ENCODE measurements at regions not wholly inside any gene's neighbourhood (a gene's known extent, or its start where the extent isn't known, plus 50 kb on each side); places are given as distances from the start of the nearest gene placed in this dataset.
A peak's percentile ranks its signal among the peaks of the same experiment; 100 is the strongest.

- Mint-ChIP-seq H3K4me1 (ENCODE audit: low read depth) (no peaks in the 10 kb centered on the region), H3K27ac (no peak overlapping the region), H3K4me3 (ENCODE audit: low read depth) (no peak overlapping the region), H3K36me3 (ENCODE audit: insufficient read depth) (no peaks in the 10 kb centered on the region), H3K9me3 (ENCODE audit: low read depth) (peaks cover 10% of the 10 kb centered on the region), H3K27me3 (no peaks in the 10 kb centered on the region)
- no peak for DNase-seq (ENCODE audit: low spot score, unreplicated experiment)
- TF ChIP-seq, protein P1, sequence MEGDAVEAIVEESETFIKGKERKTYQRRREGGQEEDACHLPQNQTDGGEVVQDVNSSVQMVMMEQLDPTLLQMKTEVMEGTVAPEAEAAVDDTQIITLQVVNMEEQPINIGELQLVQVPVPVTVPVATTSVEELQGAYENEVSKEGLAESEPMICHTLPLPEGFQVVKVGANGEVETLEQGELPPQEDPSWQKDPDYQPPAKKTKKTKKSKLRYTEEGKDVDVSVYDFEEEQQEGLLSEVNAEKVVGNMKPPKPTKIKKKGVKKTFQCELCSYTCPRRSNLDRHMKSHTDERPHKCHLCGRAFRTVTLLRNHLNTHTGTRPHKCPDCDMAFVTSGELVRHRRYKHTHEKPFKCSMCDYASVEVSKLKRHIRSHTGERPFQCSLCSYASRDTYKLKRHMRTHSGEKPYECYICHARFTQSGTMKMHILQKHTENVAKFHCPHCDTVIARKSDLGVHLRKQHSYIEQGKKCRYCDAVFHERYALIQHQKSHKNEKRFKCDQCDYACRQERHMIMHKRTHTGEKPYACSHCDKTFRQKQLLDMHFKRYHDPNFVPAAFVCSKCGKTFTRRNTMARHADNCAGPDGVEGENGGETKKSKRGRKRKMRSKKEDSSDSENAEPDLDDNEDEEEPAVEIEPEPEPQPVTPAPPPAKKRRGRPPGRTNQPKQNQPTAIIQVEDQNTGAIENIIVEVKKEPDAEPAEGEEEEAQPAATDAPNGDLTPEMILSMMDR (IDR thresholded peaks at IDR 0.05; ENCODE audit: unreplicated experiment): no peak
Observed at GRCh38 chr12:74817499-74817898, 279.9 kb downstream of the ATXN7L3B start.

DNA sequence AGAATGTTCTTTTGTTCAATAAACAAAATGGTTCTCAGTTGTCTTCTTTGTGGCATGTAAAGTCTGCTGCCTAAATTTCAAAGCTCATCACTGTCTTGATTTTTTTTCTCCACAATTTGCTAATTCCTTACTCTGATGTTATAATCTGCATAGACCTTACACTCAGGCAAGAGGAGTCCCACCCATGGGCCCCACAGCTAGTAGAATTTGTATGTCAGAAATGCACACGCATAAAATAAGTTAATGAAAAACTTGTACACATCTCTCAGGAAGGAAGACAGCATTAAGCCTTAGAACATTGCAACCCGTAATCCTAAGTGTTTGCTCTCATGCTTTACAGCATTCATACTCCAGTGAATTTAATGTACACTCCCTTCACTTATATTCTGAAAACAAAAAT is 280.8 kb downstream of the ATXN7L3B start:
- no peaks in the 10 kb centered on the region for H3K36me3 Mint-ChIP-seq (ENCODE audit: insufficient read depth)
- H3K27ac Mint-ChIP-seq: no peak overlapping the region
- no peak for DNase-seq (ENCODE audit: low spot score, unreplicated experiment)
- TF ChIP-seq, protein P1 (IDR thresholded peaks at IDR 0.05; ENCODE audit: unreplicated experiment): no peak
- H3K4me1 Mint-ChIP-seq (ENCODE audit: low read depth): no peaks in the 10 kb centered on the region
- H3K9me3 Mint-ChIP-seq (ENCODE audit: low read depth): peaks cover 10% of the 10 kb centered on the region
- no peak overlapping the region for H3K4me3 Mint-ChIP-seq (ENCODE audit: low read depth)
- H3K27me3 Mint-ChIP-seq: no peaks in the 10 kb centered on the region

GRCh38 chr12:74820324-74820723 is 282.7 kb downstream of the ATXN7L3B start:
- H3K27ac Mint-ChIP-seq: no peak overlapping the region
- no peak for DNase-seq (ENCODE audit: low spot score, unreplicated experiment)
- H3K4me1 Mint-ChIP-seq (ENCODE audit: low read depth): no peaks in the 10 kb centered on the region
- H3K36me3 Mint-ChIP-seq (ENCODE audit: insufficient read depth): no peaks in the 10 kb centered on the region
- no peak overlapping the region for H3K4me3 Mint-ChIP-seq (ENCODE audit: low read depth)
- TF ChIP-seq, protein P1 (IDR thresholded peaks at IDR 0.05; ENCODE audit: unreplicated experiment): no peak
- no peaks in the 10 kb centered on the region for H3K27me3 Mint-ChIP-seq
- H3K9me3 Mint-ChIP-seq (ENCODE audit: low read depth): peaks cover 4% of the 10 kb centered on the region

GRCh38 chr12:74836567-74836966 is 298.9 kb downstream of the ATXN7L3B start:
- Mint-ChIP-seq H3K36me3 (ENCODE audit: insufficient read depth) (no peaks in the 10 kb centered on the region), H3K27me3 (no peaks in the 10 kb centered on the region), H3K27ac (no peak overlapping the region), H3K4me3 (ENCODE audit: low read depth) (no peak overlapping the region), H3K4me1 (ENCODE audit: low read depth) (no peaks in the 10 kb centered on the region), H3K9me3 (ENCODE audit: low read depth) (peaks cover 20% of the 10 kb centered on the region)
- TF ChIP-seq, protein P1 (IDR thresholded peaks at IDR 0.05; ENCODE audit: unreplicated experiment): no peak
- no peak for DNase-seq (ENCODE audit: low spot score, unreplicated experiment)

GRCh38 chr12:74846116-74846515 is 308.5 kb downstream of the ATXN7L3B start:
- no peaks in the 10 kb centered on the region for H3K9me3 Mint-ChIP-seq (ENCODE audit: low read depth)
- H3K27me3 Mint-ChIP-seq: no peaks in the 10 kb centered on the region
- peak overlapping the region; percentile 4 for H3K27ac Mint-ChIP-seq
- TF ChIP-seq, protein P1 (IDR thresholded peaks at IDR 0.05; ENCODE audit: unreplicated experiment): no peak
- H3K36me3 Mint-ChIP-seq (ENCODE audit: insufficient read depth): no peaks in the 10 kb centered on the region
- H3K4me3 Mint-ChIP-seq (ENCODE audit: low read depth): no peak overlapping the region
- DNase-seq (ENCODE audit: low spot score, unreplicated experiment): no peak
- peaks cover 26% of the 10 kb centered on the region for H3K4me1 Mint-ChIP-seq (ENCODE audit: low read depth)
